ENCODE measurements at regions not wholly inside any gene's neighbourhood (a gene's known extent, or its start where the extent isn't known, plus 50 kb on each side); places are given as distances from the start of the nearest gene placed in this dataset.

DNA sequence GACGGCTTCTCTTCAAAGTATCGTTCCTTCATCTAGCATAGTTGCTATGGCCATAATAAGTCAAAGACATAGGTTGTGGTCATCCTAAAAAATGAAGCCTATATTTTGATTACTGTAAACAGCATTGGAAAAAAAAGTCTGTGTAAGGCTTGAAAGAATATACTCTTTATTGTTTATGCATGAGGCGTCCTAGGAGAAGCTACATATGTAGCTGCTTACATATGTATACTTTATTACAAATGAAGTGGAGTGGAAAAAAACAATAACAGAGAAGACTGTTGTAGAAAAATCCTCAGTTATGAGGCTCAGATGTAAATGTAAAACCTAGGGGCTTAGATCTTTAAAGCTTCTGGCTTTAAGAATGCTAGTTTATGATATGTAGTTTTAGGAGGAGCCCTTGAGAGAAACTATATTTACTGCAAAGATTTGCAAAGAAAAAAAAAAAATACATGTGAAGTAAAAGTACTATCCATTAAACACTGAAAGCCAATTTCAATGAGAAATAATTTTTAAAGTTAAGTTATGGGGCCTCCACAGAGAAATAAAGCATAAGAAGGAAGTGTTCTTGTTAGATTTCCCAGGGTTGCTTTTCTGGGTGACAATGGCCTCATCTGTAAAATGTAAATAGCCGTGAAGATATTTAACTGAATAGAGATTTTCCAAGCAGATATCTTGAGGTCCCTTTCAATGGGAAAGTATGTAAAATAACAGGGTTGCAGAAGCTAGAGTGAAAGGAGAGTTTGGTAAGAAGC is 598.2 kb downstream of the TRIML1 start:
- TF ChIP-seq, protein P1, sequence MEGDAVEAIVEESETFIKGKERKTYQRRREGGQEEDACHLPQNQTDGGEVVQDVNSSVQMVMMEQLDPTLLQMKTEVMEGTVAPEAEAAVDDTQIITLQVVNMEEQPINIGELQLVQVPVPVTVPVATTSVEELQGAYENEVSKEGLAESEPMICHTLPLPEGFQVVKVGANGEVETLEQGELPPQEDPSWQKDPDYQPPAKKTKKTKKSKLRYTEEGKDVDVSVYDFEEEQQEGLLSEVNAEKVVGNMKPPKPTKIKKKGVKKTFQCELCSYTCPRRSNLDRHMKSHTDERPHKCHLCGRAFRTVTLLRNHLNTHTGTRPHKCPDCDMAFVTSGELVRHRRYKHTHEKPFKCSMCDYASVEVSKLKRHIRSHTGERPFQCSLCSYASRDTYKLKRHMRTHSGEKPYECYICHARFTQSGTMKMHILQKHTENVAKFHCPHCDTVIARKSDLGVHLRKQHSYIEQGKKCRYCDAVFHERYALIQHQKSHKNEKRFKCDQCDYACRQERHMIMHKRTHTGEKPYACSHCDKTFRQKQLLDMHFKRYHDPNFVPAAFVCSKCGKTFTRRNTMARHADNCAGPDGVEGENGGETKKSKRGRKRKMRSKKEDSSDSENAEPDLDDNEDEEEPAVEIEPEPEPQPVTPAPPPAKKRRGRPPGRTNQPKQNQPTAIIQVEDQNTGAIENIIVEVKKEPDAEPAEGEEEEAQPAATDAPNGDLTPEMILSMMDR (IDR thresholded peaks at IDR 0.05 in 8 of 11, conservative IDR thresholded peaks at IDR 0.05 in 3 of 11), result no peak
- no peak for TF ChIP-seq POLR2A (IDR thresholded peaks at IDR 0.05)
- no peak for TF ChIP-seq POLR2AphosphoS5 (IDR thresholded peaks at IDR 0.05)

Data from spleen (tissue), 7 donors.